ENCODE measurements at regions not wholly inside any gene's neighbourhood (a gene's known extent, or its start where the extent isn't known, plus 50 kb on each side); places are given as distances from the start of the nearest gene placed in this dataset.
"Not testable (repeated sequence)": the region's sequence is repeated elsewhere in the genome, so short reads cannot be mapped to it uniquely, and the experiment has no call there.

GRCh38 chr2:122020377-122020776 is 264.9 kb downstream of the TSN start:
- no peak for DNase-seq (ENCODE audit: low spot score)

GRCh38 chr2:122021941-122022340 is 266.5 kb downstream of the TSN start:
- no peak for DNase-seq (ENCODE audit: low spot score)

- DNase-seq (ENCODE audit: low spot score): no peak
Measured at GRCh38 chr2:122022531-122022930, 267.1 kb downstream of the TSN start.

GRCh38 chr2:122023059-122023864 is 267.8 kb downstream of the TSN start:
- DNase-seq (ENCODE audit: low spot score): no peak

GRCh38 chr2:122027510-122028217 is 272.2 kb downstream of the TSN start:
- DNase-seq (ENCODE audit: low spot score): no peak

GRCh38 chr2:122028371-122029100 is 273.1 kb downstream of the TSN start:
- DNase-seq (ENCODE audit: low spot score): no peak

GRCh38 chr2:122029456-122029855 is 274.0 kb downstream of the TSN start:
- no peak for DNase-seq (ENCODE audit: low spot score)

GRCh38 chr2:122029945-122030344 is 274.5 kb downstream of the TSN start:
- no peak for DNase-seq (ENCODE audit: low spot score)

- DNase-seq (ENCODE audit: low spot score): no peak
Measured at GRCh38 chr2:122031544-122032263, 276.3 kb downstream of the TSN start.

GRCh38 chr2:122032264-122032645 is 276.8 kb downstream of the TSN start:
- no peak for DNase-seq (ENCODE audit: low spot score)

GRCh38 chr2:122033778-122034177 is 278.3 kb downstream of the TSN start:
- DNase-seq (ENCODE audit: low spot score): no peak

GRCh38 chr2:122034344-122034743 is 278.9 kb downstream of the TSN start:
- no peak for DNase-seq (ENCODE audit: low spot score)

GRCh38 chr2:122034777-122035176 is 279.3 kb downstream of the TSN start:
- DNase-seq (ENCODE audit: low spot score): no peak

GRCh38 chr2:122038816-122039215 is 283.4 kb downstream of the TSN start:
- not testable (repeated sequence) for DNase-seq (ENCODE audit: low spot score)

- DNase-seq (ENCODE audit: low spot score): no peak
Measured at GRCh38 chr2:122041455-122041854, 286.0 kb downstream of the TSN start.

- DNase-seq (ENCODE audit: low spot score): not testable (repeated sequence)
Measured at GRCh38 chr2:122051659-122052058, 296.2 kb downstream of the TSN start.

- DNase-seq (ENCODE audit: low spot score): no peak
Measured at GRCh38 chr2:122055521-122055931, 300.1 kb downstream of the TSN start.

GRCh38 chr2:122056853-122057252 is 301.4 kb downstream of the TSN start:
- DNase-seq (ENCODE audit: low spot score): no peak

- DNase-seq (ENCODE audit: low spot score): no peak
Measured at GRCh38 chr2:122061206-122061605, 305.8 kb downstream of the TSN start.

GRCh38 chr2:122061831-122062230 is 306.4 kb downstream of the TSN start:
- DNase-seq (ENCODE audit: low spot score): no peak

GRCh38 chr2:122062506-122062905 is 307.1 kb downstream of the TSN start:
- DNase-seq (ENCODE audit: low spot score): no peak

GRCh38 chr2:122063716-122064115 is 308.3 kb downstream of the TSN start:
- no peak for DNase-seq (ENCODE audit: low spot score)

All from CD4-positive, alpha-beta T cell treated with Interleukin-2 at 100 ng/mL for 4 hours (primary cell).